NB4 (cell line): ENCODE measurements at regions not wholly inside any gene's neighbourhood (a gene's known extent, or its start where the extent isn't known, plus 50 kb on each side); places are given as distances from the start of the nearest gene placed in this dataset.
"Not testable (repeated sequence)": the region's sequence is repeated elsewhere in the genome, so short reads cannot be mapped to it uniquely, and the experiment has no call there.

ENCODE experiments used
- DNase-seq: peaks from one replicate; pipeline ENCODE4 v3.0.0; 2010; ENCODE audit warnings: low read depth
- H3K4me3 ChIP-seq: one replicate; pipeline ENCODE4 v1.5.1; 2011; ENCODE audit warnings: mild to moderate bottlenecking, low read depth, low read length, moderate library complexity
- MYC ChIP-seq: IDR thresholded peaks from 2 replicates; pipeline ENCODE4 v1.6.1; 2011; ENCODE audit warnings: low read depth, low read length
- POLR2A ChIP-seq: IDR thresholded peaks from 2 replicates; pipeline ENCODE4 v1.6.1; 2011; ENCODE audit warnings: mild to moderate bottlenecking; ENCODE audit not compliant: insufficient read length; ENCODE audit errors: extremely low read depth
- TF ChIP-seq, protein P1 (sequence below): IDR thresholded peaks from one replicate; pipeline ENCODE4 v1.5.1; 2012; ENCODE audit warnings: low read depth, low read length
- TF ChIP-seq, protein P2 (sequence below): IDR thresholded peaks from 2 replicates; pipeline ENCODE4 v1.6.1; 2011; ENCODE audit warnings: low read depth, low read length

DNA sequence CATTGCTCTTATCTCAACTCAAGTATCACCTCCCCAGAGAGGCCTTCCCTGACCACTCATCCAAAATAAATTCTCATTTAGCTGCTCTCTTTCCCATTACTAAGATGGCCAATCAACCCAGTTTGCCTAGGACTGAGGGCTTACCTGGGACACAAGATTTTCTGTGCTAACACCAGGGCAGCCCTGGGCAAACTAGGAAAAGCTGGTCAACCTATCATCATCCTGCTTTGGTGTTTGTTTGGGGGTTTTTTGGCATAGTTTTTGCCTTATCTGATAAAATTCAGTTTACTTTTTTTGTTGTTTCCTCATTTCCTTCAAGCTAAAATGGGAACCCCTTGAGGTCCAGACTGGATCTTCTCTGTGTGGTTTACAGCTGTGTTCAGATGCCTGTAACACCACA, 131.4 kb upstream of the NR2F2 start:
- TF ChIP-seq, protein P1, sequence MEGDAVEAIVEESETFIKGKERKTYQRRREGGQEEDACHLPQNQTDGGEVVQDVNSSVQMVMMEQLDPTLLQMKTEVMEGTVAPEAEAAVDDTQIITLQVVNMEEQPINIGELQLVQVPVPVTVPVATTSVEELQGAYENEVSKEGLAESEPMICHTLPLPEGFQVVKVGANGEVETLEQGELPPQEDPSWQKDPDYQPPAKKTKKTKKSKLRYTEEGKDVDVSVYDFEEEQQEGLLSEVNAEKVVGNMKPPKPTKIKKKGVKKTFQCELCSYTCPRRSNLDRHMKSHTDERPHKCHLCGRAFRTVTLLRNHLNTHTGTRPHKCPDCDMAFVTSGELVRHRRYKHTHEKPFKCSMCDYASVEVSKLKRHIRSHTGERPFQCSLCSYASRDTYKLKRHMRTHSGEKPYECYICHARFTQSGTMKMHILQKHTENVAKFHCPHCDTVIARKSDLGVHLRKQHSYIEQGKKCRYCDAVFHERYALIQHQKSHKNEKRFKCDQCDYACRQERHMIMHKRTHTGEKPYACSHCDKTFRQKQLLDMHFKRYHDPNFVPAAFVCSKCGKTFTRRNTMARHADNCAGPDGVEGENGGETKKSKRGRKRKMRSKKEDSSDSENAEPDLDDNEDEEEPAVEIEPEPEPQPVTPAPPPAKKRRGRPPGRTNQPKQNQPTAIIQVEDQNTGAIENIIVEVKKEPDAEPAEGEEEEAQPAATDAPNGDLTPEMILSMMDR = no peak
- TF ChIP-seq, protein P2, sequence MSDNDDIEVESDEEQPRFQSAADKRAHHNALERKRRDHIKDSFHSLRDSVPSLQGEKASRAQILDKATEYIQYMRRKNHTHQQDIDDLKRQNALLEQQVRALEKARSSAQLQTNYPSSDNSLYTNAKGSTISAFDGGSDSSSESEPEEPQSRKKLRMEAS = no peak
- TF ChIP-seq MYC (no peak), POLR2A (no peak)
- no peak overlapping the region for H3K4me3 ChIP-seq
- DNase-seq = no peak

DNA sequence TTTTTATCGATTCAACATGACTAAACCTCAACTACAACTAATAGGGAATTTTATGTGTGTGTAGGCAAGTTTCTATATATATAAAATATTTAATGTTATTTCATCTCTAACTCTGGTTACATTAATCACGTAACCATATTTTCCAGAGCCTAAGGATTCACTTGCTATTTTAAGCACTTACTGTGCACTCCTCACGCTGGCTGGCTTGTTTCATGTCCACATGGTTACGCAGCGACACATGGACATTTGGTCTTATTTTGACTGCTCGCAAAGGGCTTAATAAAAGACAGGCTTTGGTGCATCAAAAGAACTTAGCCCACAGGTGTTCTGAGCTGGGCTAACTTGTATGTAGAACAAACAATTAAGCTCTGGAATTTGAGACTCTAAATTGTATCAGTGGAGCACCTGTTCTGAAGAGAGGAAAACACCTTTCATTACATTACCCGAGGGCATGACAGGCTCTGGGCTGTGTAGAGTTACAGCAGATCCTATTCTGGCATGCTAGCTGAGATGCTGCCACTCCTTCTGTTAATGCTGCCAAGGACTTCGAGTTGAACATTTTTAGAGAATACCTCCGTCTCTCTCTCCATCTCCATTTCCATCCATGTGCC, 130.0 kb upstream of the NR2F2 start:
- no peak for DNase-seq
- H3K4me3 ChIP-seq = no peak overlapping the region
- TF ChIP-seq, protein P1 = no peak

DNA sequence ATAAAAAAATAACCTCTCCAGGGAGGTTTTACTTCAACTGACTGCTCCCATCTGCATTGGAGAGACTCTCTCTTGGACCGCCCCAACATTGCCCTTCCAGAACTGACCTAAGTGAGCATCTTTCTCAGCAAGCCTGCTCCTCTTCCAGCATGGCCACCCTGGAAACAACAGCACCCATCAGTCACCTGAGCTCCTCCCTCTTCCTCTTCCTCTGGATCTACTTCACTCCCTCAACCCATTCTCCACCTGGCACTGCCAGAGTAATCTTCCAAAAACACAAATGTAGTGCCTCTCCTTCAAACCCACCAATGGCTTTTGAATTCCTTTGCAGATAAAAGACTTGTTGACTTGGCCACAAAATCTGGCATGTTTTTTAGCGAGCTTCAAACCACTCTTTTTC, 128.8 kb upstream of the NR2F2 start:
- TF ChIP-seq MYC (no peak), POLR2A (no peak)
- TF ChIP-seq, protein P1 = no peak
- TF ChIP-seq, protein P2 = no peak
- DNase-seq = no peak
- no peak overlapping the region for H3K4me3 ChIP-seq

DNA sequence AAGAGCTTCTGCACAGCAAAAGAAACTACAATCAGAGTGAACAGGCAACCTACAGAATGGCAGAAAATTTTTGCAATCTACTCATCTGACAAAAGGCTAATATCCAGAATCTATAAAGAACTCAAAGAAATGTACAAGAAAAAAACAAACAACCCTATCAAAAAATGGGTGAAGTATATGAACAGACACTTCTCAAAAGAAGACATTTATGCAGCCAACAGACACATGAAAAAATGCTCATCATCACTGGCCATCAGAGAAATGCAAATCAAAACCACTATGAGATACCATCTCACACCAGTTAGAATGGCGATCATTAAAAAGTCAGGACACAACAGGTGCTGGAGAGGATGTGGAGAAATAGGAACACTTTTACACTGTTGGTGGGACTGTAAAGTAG, 124.9 kb upstream of the NR2F2 start:
- DNase-seq, H3K4me3 ChIP-seq: not testable (repeated sequence)

DNA sequence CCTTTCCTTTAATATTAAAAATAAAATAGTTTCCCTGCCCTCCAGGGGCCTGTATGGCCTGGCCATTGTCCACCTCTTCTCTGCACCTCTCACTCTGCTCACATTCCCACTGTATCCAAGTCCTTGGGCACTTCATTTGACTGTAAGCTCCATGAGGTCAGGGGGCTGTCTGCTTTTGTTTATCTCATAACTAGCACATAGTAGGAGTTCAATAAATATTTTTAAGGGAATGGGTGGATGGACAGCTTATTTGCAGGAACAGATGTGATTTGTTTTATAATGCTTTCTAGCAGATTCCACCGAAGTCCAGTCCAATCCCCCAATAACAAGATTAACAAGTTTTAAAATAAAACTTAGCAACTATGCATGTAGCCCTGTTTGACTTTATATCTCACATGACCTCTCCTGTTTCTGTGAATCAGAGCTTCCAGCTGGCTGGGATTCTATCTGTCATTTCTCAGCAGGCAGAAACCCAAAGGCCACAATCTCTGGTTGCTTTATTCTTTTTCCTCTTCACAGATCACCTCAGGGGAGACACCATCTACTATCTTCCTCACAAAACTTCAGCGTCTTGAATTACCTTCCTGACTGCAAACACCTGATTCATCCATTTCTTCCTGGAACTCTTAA, 123.0 kb upstream of the NR2F2 start:
- H3K4me3 ChIP-seq = no peak overlapping the region
- TF ChIP-seq MYC = no peak
- no peak for TF ChIP-seq POLR2A
- TF ChIP-seq, protein P2 = no peak
- TF ChIP-seq, protein P1 = no peak
- DNase-seq = no peak

DNA sequence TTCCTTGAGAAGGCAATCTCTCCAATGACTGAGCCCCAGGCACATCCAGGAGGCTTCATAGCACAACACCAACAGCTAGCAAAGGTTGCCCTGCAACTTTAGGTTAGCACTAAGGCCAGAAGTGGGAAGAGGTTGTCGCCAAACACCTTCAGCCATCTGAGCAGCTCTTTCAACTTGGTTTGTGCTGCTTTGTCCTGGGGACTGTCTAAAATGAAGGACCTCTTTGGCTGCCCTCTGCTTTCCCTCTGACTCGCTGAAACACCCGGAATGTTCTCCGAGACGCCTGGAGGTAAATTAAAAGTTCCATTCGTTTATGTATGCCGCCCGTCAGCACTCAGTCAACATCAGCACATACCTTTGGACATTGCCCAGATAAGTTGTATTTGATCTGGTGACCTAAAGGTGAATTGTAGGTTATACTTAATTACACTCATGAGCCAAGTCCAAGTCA, 121.2 kb upstream of the NR2F2 start:
- TF ChIP-seq, protein P2 = no peak
- TF ChIP-seq POLR2A = no peak
- TF ChIP-seq, protein P1 = no peak
- H3K4me3 ChIP-seq = no peak overlapping the region
- DNase-seq = no peak
